ENCODE measurements at regions not wholly inside any gene's neighbourhood (a gene's known extent, or its start where the extent isn't known, plus 50 kb on each side); places are given as distances from the start of the nearest gene placed in this dataset.

DNA sequence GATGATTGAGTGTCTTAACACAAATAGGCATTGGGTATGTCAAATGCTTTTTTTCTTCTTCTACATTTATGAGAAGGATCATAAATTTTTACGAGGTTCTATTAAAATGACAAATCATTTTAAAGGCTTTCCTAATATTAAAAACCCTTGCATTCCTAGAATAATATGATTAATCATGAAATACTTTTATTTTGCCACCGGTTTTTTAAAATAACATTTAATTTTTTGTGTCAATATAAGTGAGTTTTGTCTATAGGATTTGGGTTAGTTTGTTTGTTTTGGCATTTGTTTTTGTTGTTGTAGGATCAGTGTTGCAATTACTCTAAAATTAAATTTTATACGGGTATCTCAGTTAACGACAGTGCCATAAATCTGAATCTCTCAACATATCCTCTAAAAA is 169.7 kb upstream of the STK26 start:
- Histone ChIP-seq H3K36me3 (ENCODE audit: low read depth) (no peaks in the 10 kb centered on the region), H3K27me3 (ENCODE audit: insufficient read depth, poor library complexity, severe bottlenecking) (no peaks in the 10 kb centered on the region), H3K9me3 (ENCODE audit: severe bottlenecking) (no peaks in the 10 kb centered on the region), H3K4me3 (ENCODE audit: severe bottlenecking) (no peak overlapping the region), H3K4me1 (ENCODE audit: insufficient read depth, poor library complexity, severe bottlenecking) (no peaks in the 10 kb centered on the region), H3K27ac (ENCODE audit: poor library complexity, severe bottlenecking) (no peak overlapping the region)
- no peak for DNase-seq (ENCODE audit: low spot score)
- ATAC-seq (ENCODE audit: low read depth): no peak
- TF ChIP-seq, protein P1, sequence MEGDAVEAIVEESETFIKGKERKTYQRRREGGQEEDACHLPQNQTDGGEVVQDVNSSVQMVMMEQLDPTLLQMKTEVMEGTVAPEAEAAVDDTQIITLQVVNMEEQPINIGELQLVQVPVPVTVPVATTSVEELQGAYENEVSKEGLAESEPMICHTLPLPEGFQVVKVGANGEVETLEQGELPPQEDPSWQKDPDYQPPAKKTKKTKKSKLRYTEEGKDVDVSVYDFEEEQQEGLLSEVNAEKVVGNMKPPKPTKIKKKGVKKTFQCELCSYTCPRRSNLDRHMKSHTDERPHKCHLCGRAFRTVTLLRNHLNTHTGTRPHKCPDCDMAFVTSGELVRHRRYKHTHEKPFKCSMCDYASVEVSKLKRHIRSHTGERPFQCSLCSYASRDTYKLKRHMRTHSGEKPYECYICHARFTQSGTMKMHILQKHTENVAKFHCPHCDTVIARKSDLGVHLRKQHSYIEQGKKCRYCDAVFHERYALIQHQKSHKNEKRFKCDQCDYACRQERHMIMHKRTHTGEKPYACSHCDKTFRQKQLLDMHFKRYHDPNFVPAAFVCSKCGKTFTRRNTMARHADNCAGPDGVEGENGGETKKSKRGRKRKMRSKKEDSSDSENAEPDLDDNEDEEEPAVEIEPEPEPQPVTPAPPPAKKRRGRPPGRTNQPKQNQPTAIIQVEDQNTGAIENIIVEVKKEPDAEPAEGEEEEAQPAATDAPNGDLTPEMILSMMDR (IDR thresholded peaks at IDR 0.05; ENCODE audit: poor library complexity, severe bottlenecking): no peak

GRCh38 chrX:131854581-131854980 is 168.5 kb upstream of the STK26 start:
- DNase-seq (ENCODE audit: low spot score): no peak
- H3K27ac ChIP-seq (ENCODE audit: poor library complexity, severe bottlenecking): no peak overlapping the region
- ATAC-seq (ENCODE audit: low read depth): no peak
- H3K9me3 ChIP-seq (ENCODE audit: severe bottlenecking): no peaks in the 10 kb centered on the region
- TF ChIP-seq, protein P1 (IDR thresholded peaks at IDR 0.05; ENCODE audit: poor library complexity, severe bottlenecking): peak; percentile 19
- H3K4me1 ChIP-seq (ENCODE audit: insufficient read depth, poor library complexity, severe bottlenecking): no peaks in the 10 kb centered on the region
- H3K4me3 ChIP-seq (ENCODE audit: severe bottlenecking): no peak overlapping the region
- no peaks in the 10 kb centered on the region for H3K27me3 ChIP-seq (ENCODE audit: insufficient read depth, poor library complexity, severe bottlenecking)
- no peaks in the 10 kb centered on the region for H3K36me3 ChIP-seq (ENCODE audit: low read depth)

- Histone ChIP-seq H3K36me3 (ENCODE audit: low read depth) (no peaks in the 10 kb centered on the region), H3K9me3 (ENCODE audit: severe bottlenecking) (no peaks in the 10 kb centered on the region), H3K4me3 (ENCODE audit: severe bottlenecking) (no peak overlapping the region), H3K27me3 (ENCODE audit: insufficient read depth, poor library complexity, severe bottlenecking) (no peaks in the 10 kb centered on the region), H3K27ac (ENCODE audit: poor library complexity, severe bottlenecking) (no peak overlapping the region), H3K4me1 (ENCODE audit: insufficient read depth, poor library complexity, severe bottlenecking) (no peaks in the 10 kb centered on the region)
- TF ChIP-seq, protein P1 (IDR thresholded peaks at IDR 0.05; ENCODE audit: poor library complexity, severe bottlenecking): no peak
- DNase-seq (ENCODE audit: low spot score) (no peak), ATAC-seq (ENCODE audit: low read depth) (no peak)
Measured at GRCh38 chrX:131861088-131861787, 161.9 kb upstream of the STK26 start.

GRCh38 chrX:131862321-131862720 is 160.8 kb upstream of the STK26 start:
- no peak for DNase-seq (ENCODE audit: low spot score)
- no peak for ATAC-seq (ENCODE audit: low read depth)
- no peaks in the 10 kb centered on the region for H3K27me3 ChIP-seq (ENCODE audit: insufficient read depth, poor library complexity, severe bottlenecking)
- no peaks in the 10 kb centered on the region for H3K9me3 ChIP-seq (ENCODE audit: severe bottlenecking)
- no peaks in the 10 kb centered on the region for H3K4me1 ChIP-seq (ENCODE audit: insufficient read depth, poor library complexity, severe bottlenecking)
- TF ChIP-seq, protein P1 (IDR thresholded peaks at IDR 0.05; ENCODE audit: poor library complexity, severe bottlenecking): no peak
- H3K27ac ChIP-seq (ENCODE audit: poor library complexity, severe bottlenecking): no peak overlapping the region
- H3K4me3 ChIP-seq (ENCODE audit: severe bottlenecking): no peak overlapping the region
- H3K36me3 ChIP-seq (ENCODE audit: low read depth): no peaks in the 10 kb centered on the region

GRCh38 chrX:131869182-131869581 is 153.9 kb upstream of the STK26 start:
- ATAC-seq (ENCODE audit: low read depth): no peak
- DNase-seq (ENCODE audit: low spot score): no peak
- no peaks in the 10 kb centered on the region for H3K36me3 ChIP-seq (ENCODE audit: low read depth)
- H3K4me1 ChIP-seq (ENCODE audit: insufficient read depth, poor library complexity, severe bottlenecking): no peaks in the 10 kb centered on the region
- no peaks in the 10 kb centered on the region for H3K9me3 ChIP-seq (ENCODE audit: severe bottlenecking)
- TF ChIP-seq, protein P1 (IDR thresholded peaks at IDR 0.05; ENCODE audit: poor library complexity, severe bottlenecking): no peak
- no peak overlapping the region for H3K27ac ChIP-seq (ENCODE audit: poor library complexity, severe bottlenecking)
- no peaks in the 10 kb centered on the region for H3K27me3 ChIP-seq (ENCODE audit: insufficient read depth, poor library complexity, severe bottlenecking)
- no peak overlapping the region for H3K4me3 ChIP-seq (ENCODE audit: severe bottlenecking)

Measured in RWPE2 (cell line).